Trophoblast cell (in vitro differentiated cells and primary cell): ENCODE measurements at regions not wholly inside any gene's neighbourhood (a gene's known extent, or its start where the extent isn't known, plus 50 kb on each side); places are given as distances from the start of the nearest gene placed in this dataset.

Experiments
- DNase-seq, 2 donors: peaks; one replicate each; pipeline ENCODE4 v3.0.0-alpha.2; 2016
- H2AFZ ChIP-seq: 2 replicates; pipeline ENCODE4 v1.6.1; 2013; ENCODE audit warnings: low read length, moderate library complexity, mild to moderate bottlenecking; ENCODE audit not compliant: insufficient read depth, poor library complexity
- H2AK5ac ChIP-seq: 2 replicates; pipeline ENCODE4 v1.6.1; 2013; ENCODE audit warnings: mild to moderate bottlenecking, low read length
- H2BK120ac ChIP-seq: 2 replicates; pipeline ENCODE4 v1.6.1; 2013; ENCODE audit warnings: low read length, mild to moderate bottlenecking, moderate library complexity; ENCODE audit not compliant: insufficient read depth, poor library complexity
- H2BK12ac ChIP-seq: 2 replicates; pipeline ENCODE4 v1.6.1; 2013; ENCODE audit warnings: mild to moderate bottlenecking, low read length, moderate library complexity
- H2BK5ac ChIP-seq: 2 replicates; pipeline ENCODE4 v1.6.1; 2013; ENCODE audit warnings: low read length, low read depth, moderate library complexity, mild to moderate bottlenecking; ENCODE audit not compliant: poor library complexity
- H3K14ac ChIP-seq: 2 replicates; pipeline ENCODE4 v1.6.1; 2013; ENCODE audit warnings: mild to moderate bottlenecking, low read length
- H3K18ac ChIP-seq: 2 replicates; pipeline ENCODE4 v1.6.1; 2013; ENCODE audit warnings: mild to moderate bottlenecking, low read length
- H3K23ac ChIP-seq: 2 replicates; pipeline ENCODE4 v1.6.1; 2013; ENCODE audit warnings: low read length
- H3K27ac ChIP-seq: 2 replicates; pipeline ENCODE4 v1.5.1; 2013; ENCODE audit warnings: low read depth, mild to moderate bottlenecking, inconsistent platforms, low read length, moderate library complexity
- H3K27me3 ChIP-seq: 2 replicates; pipeline ENCODE4 v1.6.1; 2013; ENCODE audit warnings: inconsistent platforms, mild to moderate bottlenecking, low read length, moderate library complexity; ENCODE audit not compliant: insufficient read depth
- H3K36me3 ChIP-seq, 2 experiments: 1 replicate in 1 of 2; 2 replicates in 1 of 2; pipeline ENCODE4 v1.6.1; 2013; ENCODE audit warnings: low read length in 2 of 2, mild to moderate bottlenecking in 2 of 2, moderate library complexity in 1 of 2; ENCODE audit not compliant: insufficient read depth in 2 of 2, control insufficient read depth in 1 of 2
- H3K4ac ChIP-seq: 2 replicates; pipeline ENCODE4 v1.6.1; 2013; ENCODE audit warnings: low read depth, mild to moderate bottlenecking, low read length, moderate library complexity
- H3K4me1 ChIP-seq, 2 experiments: 1 replicate in 1 of 2; 2 replicates in 1 of 2; pipeline ENCODE4 v1.6.1; 2013; ENCODE audit warnings: low read length in 2 of 2, mild to moderate bottlenecking in 2 of 2, moderate library complexity in 1 of 2; ENCODE audit not compliant: insufficient read depth in 2 of 2, control insufficient read depth in 1 of 2
- H3K4me2 ChIP-seq: 2 replicates; pipeline ENCODE4 v1.6.1; 2013; ENCODE audit warnings: inconsistent platforms, mild to moderate bottlenecking, low read length, moderate library complexity
- H3K4me3 ChIP-seq: 2 replicates; pipeline ENCODE4 v1.5.1; 2013; ENCODE audit warnings: mild to moderate bottlenecking, low read depth, low read length, inconsistent platforms
- H3K79me1 ChIP-seq: one replicate; pipeline ENCODE4 v1.6.1; 2013; ENCODE audit warnings: low read length
- H3K79me2 ChIP-seq: 2 replicates; pipeline ENCODE4 v1.6.1; 2013; ENCODE audit warnings: low read length, mild to moderate bottlenecking; ENCODE audit not compliant: control insufficient read depth, insufficient read depth, poor library complexity
- H3K9ac ChIP-seq: 2 replicates; pipeline ENCODE4 v1.6.1; 2013; ENCODE audit warnings: mild to moderate bottlenecking, low read length
- H3K9me3 ChIP-seq: 2 replicates; pipeline ENCODE4 v1.6.1; 2013; ENCODE audit warnings: low read depth, mild to moderate bottlenecking, control low read depth, inconsistent platforms, low read length; ENCODE audit not compliant: insufficient read depth
- H4K12ac ChIP-seq: 2 replicates; pipeline ENCODE4 v1.6.1; 2013; ENCODE audit warnings: low read depth, mild to moderate bottlenecking, low read length, moderate library complexity
- H4K8ac ChIP-seq: 2 replicates; pipeline ENCODE4 v1.6.1; 2013; ENCODE audit warnings: low read depth, mild to moderate bottlenecking, low read length, moderate library complexity
- H4K91ac ChIP-seq: one replicate; pipeline ENCODE4 v1.6.1; 2013; ENCODE audit warnings: low read depth, mild to moderate bottlenecking, low read length, moderate library complexity
- WGBS: extraction: QIAGEN DNeasy Blood & Tissue Kit; methylation state at CpG from one replicate; pipeline ENCODE4 v1.1.7; 2013; ENCODE audit warnings: missing lambda C conversion rate; ENCODE audit not compliant: insufficient read length, insufficient coverage; ENCODE audit errors: extremely low coverage; 5-methylcytosine and 5-hydroxymethylcytosine counted together

DNA sequence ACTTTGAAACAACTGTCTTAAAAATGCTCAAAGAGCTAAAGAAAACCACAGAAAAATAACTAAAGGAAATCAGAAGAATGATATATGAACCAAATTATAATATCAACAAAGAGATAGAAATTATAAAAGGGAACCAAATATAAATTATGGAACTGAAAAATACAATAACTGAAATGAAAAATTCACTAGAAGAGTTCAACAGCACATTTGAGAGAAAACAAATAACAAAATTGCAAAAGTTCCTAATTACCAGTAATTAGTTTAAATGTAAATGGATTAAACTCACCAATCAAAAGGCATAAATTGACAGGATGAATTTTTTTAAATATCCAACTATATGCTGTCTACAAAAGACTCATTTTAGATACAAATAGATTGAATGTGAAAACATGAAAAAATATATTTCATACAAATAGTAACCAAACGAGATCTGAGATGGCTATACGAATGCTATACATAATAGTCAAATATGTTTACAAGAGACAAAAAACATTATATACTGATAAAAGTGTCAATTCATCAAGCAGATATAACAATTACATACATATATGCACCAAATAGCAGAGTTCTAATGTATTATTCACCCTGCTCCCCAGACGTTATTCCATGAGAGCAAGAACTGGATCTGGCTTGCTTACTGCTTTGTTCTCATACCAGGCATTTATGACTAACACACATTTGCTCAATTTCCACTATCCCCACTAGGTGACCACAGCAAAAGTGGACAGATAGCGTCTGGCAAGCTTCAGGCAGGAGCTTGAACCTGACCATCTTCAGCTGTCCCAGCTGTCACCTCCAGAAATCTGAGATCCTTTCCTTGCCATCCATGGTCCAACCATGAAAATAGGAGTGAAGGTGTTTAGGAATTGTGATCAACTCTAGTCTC is 72.4 kb upstream of the SIRPA start:
- no peak overlapping the region for H2AFZ ChIP-seq
- no peaks in the 10 kb centered on the region for H3K79me2 ChIP-seq

DNA sequence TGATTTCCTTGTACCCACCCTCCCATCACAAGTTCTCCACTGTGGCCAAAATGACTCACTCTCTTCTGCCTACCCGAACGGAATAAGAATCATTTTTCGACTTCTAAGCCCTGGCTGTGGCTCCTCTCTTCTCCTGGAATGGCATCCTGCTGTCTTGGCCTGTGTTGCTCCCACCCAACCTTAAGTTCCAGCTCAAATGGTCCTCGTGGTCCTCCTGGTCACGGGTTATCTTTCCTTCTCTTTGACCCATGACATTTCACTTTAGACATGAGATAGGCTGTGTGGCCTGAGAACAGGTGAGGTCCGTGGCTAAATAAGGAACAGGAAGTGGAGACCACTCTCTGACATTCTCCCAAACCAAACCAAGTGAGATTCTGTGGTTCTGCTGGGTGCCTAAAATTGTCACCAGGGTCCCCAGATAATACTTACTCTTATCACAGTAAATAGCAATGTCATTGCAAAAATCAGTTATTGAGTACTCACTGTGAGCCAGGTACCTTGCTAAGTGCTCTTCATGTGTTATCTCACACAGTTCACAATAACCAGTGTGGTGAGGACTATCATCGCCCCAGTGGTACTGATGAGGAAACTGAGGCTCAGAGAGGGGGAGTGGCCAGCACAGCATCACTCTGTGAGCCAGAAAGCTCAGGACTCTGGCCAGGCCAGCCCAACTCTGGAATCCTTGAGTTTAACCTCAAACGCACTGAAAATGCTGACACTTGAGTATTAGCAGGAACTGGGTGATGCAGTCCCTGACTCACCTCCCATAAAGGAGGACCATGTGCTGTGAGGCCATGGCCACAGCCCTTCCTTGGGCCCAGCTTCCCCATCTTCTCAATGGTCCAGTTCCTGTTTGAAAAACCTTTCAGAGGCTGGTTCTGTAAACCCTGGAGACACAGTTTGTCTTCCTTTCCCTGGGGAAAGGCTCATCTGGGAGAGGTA is 74.8 kb upstream of the SIRPA start:
- Histone ChIP-seq H3K27me3 (no peaks in the 10 kb centered on the region), H4K91ac (no peak overlapping the region)

More for the DNA sequence above, 72.4 kb upstream of the SIRPA start:
- H2AK5ac ChIP-seq: no peak overlapping the region
- peaks cover 3% of the 10 kb centered on the region for H3K9me3 ChIP-seq
- no peak overlapping the region for H4K91ac ChIP-seq
- peak in 1 of 2 donors; percentile 43 for DNase-seq
- no peak overlapping the region for H3K18ac ChIP-seq
- H3K4me2 ChIP-seq: no peak overlapping the region
- no peak overlapping the region for H4K12ac ChIP-seq
- no peak overlapping the region for H4K8ac ChIP-seq
- H3K4me3 ChIP-seq: no peak overlapping the region
- peaks cover 17 to 24% of the 10 kb centered on the region in 2 experiments for H3K4me1 ChIP-seq
- no peak overlapping the region for H3K23ac ChIP-seq
- no peaks in the 10 kb centered on the region for H3K36me3 ChIP-seq
- no peak overlapping the region for H2BK5ac ChIP-seq
- H2BK120ac ChIP-seq: no peak overlapping the region
- H3K27me3 ChIP-seq: no peaks in the 10 kb centered on the region
- H3K14ac ChIP-seq: no peak overlapping the region
- H3K9ac ChIP-seq: no peak overlapping the region
- H3K4ac ChIP-seq: no peak overlapping the region
- H3K79me1 ChIP-seq: peaks cover 6% of the 10 kb centered on the region
- H2BK12ac ChIP-seq: no peak overlapping the region
- H3K27ac ChIP-seq: no peak overlapping the region
- WGBS: no CpG with 5 or more reads among the region's 4 CpGs

DNA sequence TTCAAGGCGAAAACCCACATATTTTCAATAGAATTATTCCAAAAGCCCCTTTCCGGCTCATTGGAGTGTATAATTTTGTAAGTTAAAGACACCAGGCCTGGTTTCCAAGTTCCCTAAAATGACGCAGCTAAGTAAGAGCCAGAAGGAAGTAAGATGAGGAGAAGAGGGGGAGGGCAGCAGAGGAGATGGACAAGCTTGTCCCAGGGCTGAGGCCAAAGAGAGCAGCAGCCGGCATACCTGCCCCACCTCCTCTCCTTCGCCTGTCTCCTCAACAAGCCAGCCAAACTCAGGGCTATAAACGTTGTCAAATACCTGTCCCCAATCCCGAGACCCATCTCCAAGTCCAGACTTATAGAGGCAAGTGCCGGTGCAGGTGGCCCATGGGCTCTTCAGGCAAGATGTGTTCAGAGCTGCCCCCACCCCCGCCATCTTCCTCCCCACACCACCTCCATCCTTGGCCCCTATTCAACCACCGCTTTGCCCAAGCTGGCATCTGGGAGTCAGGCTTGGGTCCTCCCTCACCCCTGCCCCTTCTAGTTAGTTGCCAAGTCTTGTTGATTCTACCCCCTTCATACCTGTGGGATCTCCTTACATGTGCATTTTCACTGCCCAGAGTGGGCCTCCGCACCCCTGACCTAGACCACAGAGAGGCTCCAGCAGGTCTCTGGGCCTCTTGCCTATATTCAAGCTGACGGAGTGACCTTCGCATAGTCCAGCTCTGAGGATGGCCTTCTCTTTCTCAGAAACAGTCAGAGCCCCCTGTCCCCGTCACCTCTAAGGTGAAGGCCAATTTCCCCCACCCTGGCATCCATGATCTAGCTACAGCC is 75.7 kb upstream of the SIRPA start:
- no peak overlapping the region for H2BK5ac ChIP-seq
- H3K4me2 ChIP-seq: no peak overlapping the region
- H2BK120ac ChIP-seq: no peak overlapping the region
- no peak overlapping the region for H3K9ac ChIP-seq
- H3K27ac ChIP-seq: no peak overlapping the region
- no peak overlapping the region for H4K8ac ChIP-seq
- no peaks in the 10 kb centered on the region for H3K79me2 ChIP-seq
- no CpG with 5 or more reads among the region's 14 CpGs for WGBS
- no peak overlapping the region for H3K18ac ChIP-seq
- H4K12ac ChIP-seq: no peak overlapping the region
- peaks cover 2% of the 10 kb centered on the region for H3K79me1 ChIP-seq
- no peak overlapping the region for H2AK5ac ChIP-seq
- no peaks in the 10 kb centered on the region for H3K9me3 ChIP-seq
- no peak overlapping the region for H3K14ac ChIP-seq
- DNase-seq: no peak
- no peak overlapping the region for H2BK12ac ChIP-seq
- no peak overlapping the region for H2AFZ ChIP-seq
- no peak overlapping the region for H4K91ac ChIP-seq
- H3K4ac ChIP-seq: no peak overlapping the region
- H3K27me3 ChIP-seq: no peaks in the 10 kb centered on the region
- no peak overlapping the region for H3K4me3 ChIP-seq
- H3K23ac ChIP-seq: no peak overlapping the region
- H3K36me3 ChIP-seq: no peaks in the 10 kb centered on the region
- H3K4me1 ChIP-seq: peaks cover 9 to 15% of the 10 kb centered on the region in 2 experiments

More for the DNA sequence above, 74.8 kb upstream of the SIRPA start:
- peak in 1 of 2 donors; percentile 26 for DNase-seq
- Histone ChIP-seq H3K79me1 (peaks cover 4% of the 10 kb centered on the region), H3K23ac (no peak overlapping the region), H3K14ac (no peak overlapping the region), H3K9ac (no peak overlapping the region), H2BK12ac (no peak overlapping the region), H4K8ac (no peak overlapping the region), H3K4me1 (peaks cover 14 to 20% of the 10 kb centered on the region in 2 experiments), H3K9me3 (no peaks in the 10 kb centered on the region), H3K79me2 (no peaks in the 10 kb centered on the region), H3K36me3 (no peaks in the 10 kb centered on the region), H3K18ac (no peak overlapping the region), H3K4me2 (no peak overlapping the region), H3K27ac (no peak overlapping the region), H4K12ac (no peak overlapping the region), H3K4ac (no peak overlapping the region), H2AFZ (no peak overlapping the region), H2BK5ac (no peak overlapping the region), H2AK5ac (no peak overlapping the region), H2BK120ac (no peak overlapping the region), H3K4me3 (no peak overlapping the region)
- WGBS: no CpG with 5 or more reads among the region's 8 CpGs

DNA sequence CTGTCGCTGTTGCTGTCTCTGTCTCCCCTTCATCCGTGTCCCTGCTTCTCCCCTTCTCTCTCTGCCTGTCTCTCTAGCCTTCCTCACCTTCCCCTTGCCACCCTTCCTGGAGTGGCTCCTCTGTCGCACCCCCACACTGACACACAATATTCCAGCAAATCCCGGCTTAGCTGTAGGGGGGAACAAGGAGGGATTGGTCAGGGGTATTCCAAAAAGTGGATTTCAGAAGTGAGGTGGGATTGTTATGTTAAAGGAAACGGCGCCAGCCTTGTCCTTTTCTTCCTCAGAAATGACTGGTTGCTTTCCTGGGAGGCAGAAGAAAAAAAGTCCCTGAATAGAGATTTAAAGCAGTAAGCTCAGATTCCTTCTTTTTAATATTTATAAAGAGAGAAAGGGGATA is 76.3 kb upstream of the SIRPA start:
- Histone ChIP-seq H3K27me3 (no peaks in the 10 kb centered on the region), H2AK5ac (no peak overlapping the region), H3K14ac (peak overlapping the region; percentile 44), H3K79me1 (peaks cover 2% of the 10 kb centered on the region), H3K4me1 (peaks cover 4 to 9% of the 10 kb centered on the region in 2 experiments), H3K9ac (no peak overlapping the region), H4K12ac (no peak overlapping the region), H3K18ac (no peak overlapping the region), H3K27ac (no peak overlapping the region), H3K23ac (no peak overlapping the region), H4K8ac (peak overlapping the region; percentile 47), H2AFZ (no peak overlapping the region), H3K79me2 (no peaks in the 10 kb centered on the region), H3K9me3 (no peaks in the 10 kb centered on the region), H2BK5ac (no peak overlapping the region), H2BK120ac (no peak overlapping the region), H3K4me3 (no peak overlapping the region), H2BK12ac (peak overlapping the region; percentile 73), H3K4me2 (no peak overlapping the region), H4K91ac (no peak overlapping the region), H3K4ac (no peak overlapping the region), H3K36me3 (no peaks in the 10 kb centered on the region)
- DNase-seq: no peak
- WGBS: no CpG with 5 or more reads among the region's 6 CpGs
